ENCODE measurements at regions not wholly inside any gene's neighbourhood (a gene's known extent, or its start where the extent isn't known, plus 50 kb on each side); places are given as distances from the start of the nearest gene placed in this dataset.

- peak overlapping the region in 2 of 4 donors; percentile 26 to 31 for H3K27ac ChIP-seq
- H3K27me3 ChIP-seq, result no peaks in the 10 kb centered on the region
- no peak for TF ChIP-seq CTCF (IDR thresholded peaks at IDR 0.05)
- ATAC-seq (no peak), DNase-seq (no peak)
- intact Hi-C loops (cut with DNase I), result no loop called here
- no peaks in the 10 kb centered on the region for H3K9me3 ChIP-seq
- H3K36me3 ChIP-seq (replicated peaks in 1 of 2; ENCODE audit: insufficient read depth in 1 of 2, low read depth in 2 of 2), result no peaks in the 10 kb centered on the region
- 46 to 48% methylated on average over 1 of the region's 1 CpG for WGBS, 2 donors
- no peak overlapping the region for H3K4me3 ChIP-seq
- peaks cover 18% of the 10 kb centered on the region for H3K4me1 ChIP-seq
Measured at GRCh38 chr12:89948271-89949175, 239.9 kb upstream of the ATP2B1 start.

- H3K27ac ChIP-seq, result peak overlapping the region in 2 of 4 donors; percentile 26 to 31
- WGBS, 2 donors, result 25 to 34% methylated on average over 5 of the region's 5 CpGs
Measured at GRCh38 chr12:89947437-89948270, 239.0 kb upstream of the ATP2B1 start.

GRCh38 chr12:89946518-89947135, 238.0 kb upstream of the ATP2B1 start:
- Histone ChIP-seq H3K4me1 (peaks cover 18% of the 10 kb centered on the region), H3K27ac (no peak overlapping the region), H3K4me3 (no peak overlapping the region), H3K36me3 (replicated peaks in 1 of 2; ENCODE audit: insufficient read depth in 1 of 2, low read depth in 2 of 2) (no peaks in the 10 kb centered on the region), H3K27me3 (no peaks in the 10 kb centered on the region), H3K9me3 (no peaks in the 10 kb centered on the region)
- intact Hi-C loops (cut with DNase I), result no loop called here
- no peak for DNase-seq
- no peak for ATAC-seq
- WGBS, 2 donors, result 57 to 69% methylated on average over 6 of the region's 6 CpGs
- TF ChIP-seq POLR2A (IDR thresholded peaks at IDR 0.05), result no peak
- TF ChIP-seq CTCF (IDR thresholded peaks at IDR 0.05), result no peak

More at GRCh38 chr12:89947437-89948270, 239.0 kb upstream of the ATP2B1 start:
- Histone ChIP-seq H3K27me3 (no peaks in the 10 kb centered on the region), H3K4me1 (peaks cover 18% of the 10 kb centered on the region), H3K36me3 (replicated peaks in 1 of 2; ENCODE audit: insufficient read depth in 1 of 2, low read depth in 2 of 2) (no peaks in the 10 kb centered on the region), H3K9me3 (no peaks in the 10 kb centered on the region), H3K4me3 (no peak overlapping the region)
- ATAC-seq (peak; percentile 64), DNase-seq (no peak)
- intact Hi-C loops (cut with DNase I), result no loop called here
- TF ChIP-seq CTCF (IDR thresholded peaks at IDR 0.05), result no peak
- TF ChIP-seq POLR2A (IDR thresholded peaks at IDR 0.05), result no peak

- ATAC-seq, result no peak
- no peak for TF ChIP-seq POLR2A (IDR thresholded peaks at IDR 0.05)
- no peak for TF ChIP-seq CTCF (IDR thresholded peaks at IDR 0.05)
- no peak for DNase-seq
- Histone ChIP-seq H3K36me3 (replicated peaks in 1 of 2; ENCODE audit: insufficient read depth in 1 of 2, low read depth in 2 of 2) (no peaks in the 10 kb centered on the region), H3K4me3 (no peak overlapping the region), H3K27ac (no peak overlapping the region), H3K27me3 (no peaks in the 10 kb centered on the region), H3K9me3 (no peaks in the 10 kb centered on the region), H3K4me1 (peaks cover 18% of the 10 kb centered on the region)
- intact Hi-C loops (cut with DNase I), result no loop called here
Measured at GRCh38 chr12:89945123-89945522, 236.5 kb upstream of the ATP2B1 start.
